SK-N-SH (cell line): ENCODE measurements at regions not wholly inside any gene's neighbourhood (a gene's known extent, or its start where the extent isn't known, plus 50 kb on each side); places are given as distances from the start of the nearest gene placed in this dataset.

Experiments
- CTCF ChIA-PET: fragments of 300-600, 350-600 bp; formaldehyde crosslinking; extraction: SDS; loops from one replicate; lab custom pipeline; 2021; lab: Yijun Ruan, JAX
- POLR2A ChIA-PET: fragments of 350-600 bp; sonication (Branson Sonifier 250); formaldehyde crosslinking; extraction: SDS; loops from one replicate; lab custom pipeline; 2020; ENCODE audit warnings: antibody characterized with exemption, inconsistent platforms; lab: Yijun Ruan, JAX
- DNase-seq: peaks from one replicate; pipeline ENCODE4 v3.0.0; 2012
- H2AFZ ChIP-seq: fragments of 200-600 bp; sonication (generic); 2 replicates; pipeline ENCODE4 v1.8.1; 2016; ENCODE audit warnings: antibody characterized with exemption, mild to moderate bottlenecking, low read depth
- H3F3A ChIP-seq: fragments of 200-600 bp; sonication (generic); replicated peaks from 2 replicates; pipeline ENCODE3; 2016; ENCODE audit warnings: antibody characterized with exemption, mild to moderate bottlenecking; ENCODE audit not compliant: insufficient read depth
- H3K27ac ChIP-seq, 2 experiments: fragments of 200-500 bp in 1 of 2; fragments of 200-600 bp in 1 of 2; sonication (Bioruptor generic) in 1 of 2; sonication (generic), shearing (Covaris generic) in 1 of 2; 2 replicates each; pipeline versions ENCODE4 v1.5.1 to v1.6.1; 2014 to 2016; ENCODE audit warnings: low read depth in 2 of 2, inconsistent platforms in 1 of 2, low read length in 1 of 2, mild to moderate bottlenecking in 1 of 2, mixed read lengths in 1 of 2
- H3K27me3 ChIP-seq: fragments of 200-600 bp; sonication (generic), shearing (Covaris generic); 2 replicates; pipeline ENCODE4 v1.6.1; 2016; ENCODE audit warnings: mixed run types; ENCODE audit not compliant: insufficient read depth
- H3K36me3 ChIP-seq, 2 experiments: fragments of 200-500 bp in 1 of 2; fragments of 200-600 bp in 1 of 2; sonication (Bioruptor generic) in 1 of 2; sonication (generic) in 1 of 2; replicated peaks in 1 of 2; 2 replicates each; pipeline versions ENCODE3 to v1.5.1; 2014 to 2016; ENCODE audit warnings: low read length in 1 of 2, mild to moderate bottlenecking in 1 of 2; ENCODE audit not compliant: insufficient read depth in 2 of 2, control insufficient read depth in 1 of 2
- H3K4me1 ChIP-seq, 2 experiments: fragments of 200-500 bp in 1 of 2; fragments of 200-600 bp in 1 of 2; sonication (Bioruptor generic) in 1 of 2; sonication (generic), shearing (Covaris generic) in 1 of 2; 2 replicates each; pipeline versions ENCODE4 v1.5.1 to v1.6.1; 2014 to 2016; ENCODE audit warnings: low read depth in 1 of 2, low read length in 1 of 2, mixed run types in 1 of 2; ENCODE audit not compliant: insufficient read depth in 2 of 2, control insufficient read depth in 1 of 2
- H3K4me2 ChIP-seq: fragments of 200-600 bp; sonication (generic), shearing (Covaris generic); 2 replicates; pipeline ENCODE4 v1.6.1; 2017; ENCODE audit warnings: mixed run types
- H3K4me3 ChIP-seq, 2 experiments: fragments of 200-500 bp in 1 of 2; fragments of 200-600 bp in 1 of 2; sonication (Bioruptor generic) in 1 of 2; sonication (generic), shearing (Covaris generic) in 1 of 2; 2 replicates each; pipeline versions ENCODE4 v1.5.1 to v1.8.1; 2014 to 2016; ENCODE audit warnings: low read depth in 2 of 2, inconsistent platforms in 1 of 2, low read length in 1 of 2, mild to moderate bottlenecking in 1 of 2, mixed read lengths in 1 of 2, moderate library complexity in 1 of 2
- H3K79me2 ChIP-seq: fragments of 200-600 bp; sonication (generic); 2 replicates; pipeline ENCODE4 v1.8.1; 2017; ENCODE audit warnings: mild to moderate bottlenecking; ENCODE audit not compliant: insufficient read depth
- H3K9ac ChIP-seq: fragments of 200-600 bp; sonication (generic); 2 replicates; pipeline ENCODE4 v1.6.1; 2017; ENCODE audit warnings: mixed run types
- H3K9me2 ChIP-seq: fragments of 200-600 bp; sonication (generic); 2 replicates; pipeline ENCODE4 v1.6.1; 2017; ENCODE audit warnings: mixed run types
- H3K9me3 ChIP-seq: fragments of 200-600 bp; sonication (generic); 2 replicates; pipeline ENCODE4 v1.6.1; 2017; ENCODE audit warnings: mixed run types, mild to moderate bottlenecking, moderate library complexity
- H4K20me1 ChIP-seq: fragments of 200-600 bp; sonication (generic); 2 replicates; pipeline ENCODE4 v1.6.1; 2017; ENCODE audit warnings: mild to moderate bottlenecking, mixed run types; ENCODE audit not compliant: insufficient read depth
- ELF1 ChIP-seq: IDR thresholded peaks from 2 replicates; pipeline ENCODE4 v1.4.0; 2012
- EZH2phosphoT487 ChIP-seq: fragments of 200-600 bp; sonication (generic); IDR thresholded peaks from 2 replicates; pipeline ENCODE4 v1.6.1; 2017; ENCODE audit warnings: low read depth, mixed run types, mild to moderate bottlenecking, antibody characterized with exemption, moderate library complexity, borderline replicate concordance
- FOSL2 ChIP-seq: IDR thresholded peaks from 2 replicates; pipeline ENCODE4 v1.4.0; 2012; ENCODE audit warnings: low read depth, mild to moderate bottlenecking, moderate library complexity, borderline replicate concordance
- FOXJ3 ChIP-seq: sonication (generic); formaldehyde crosslinking; IDR thresholded peaks from 2 replicates; pipeline ENCODE4 v1.5.1; 2020; ENCODE audit warnings: mild to moderate bottlenecking, missing genetic modification reagents
- GATA2 ChIP-seq: sonication (generic); formaldehyde crosslinking; IDR thresholded peaks from 2 replicates; pipeline ENCODE4 v1.5.0; 2020; ENCODE audit warnings: mild to moderate bottlenecking, missing genetic modification reagents
- NFIC ChIP-seq: IDR thresholded peaks from 2 replicates; pipeline ENCODE4 v1.4.0; 2012; ENCODE audit warnings: borderline replicate concordance
- NRF1 ChIP-seq: IDR thresholded peaks from 2 replicates; pipeline ENCODE4 v1.6.1; 2012; ENCODE audit warnings: low read depth, mild to moderate bottlenecking, low read length
- POLR2AphosphoS5 ChIP-seq: IDR thresholded peaks from 2 replicates; pipeline ENCODE4 v1.6.1; 2012; ENCODE audit warnings: low read depth, low read length
- RCOR1 ChIP-seq: fragments of 150-350 bp; IDR thresholded peaks from 2 replicates; pipeline ENCODE4 v1.6.1; 2017; ENCODE audit warnings: antibody characterized with exemption, low read length
- RXRA ChIP-seq: IDR thresholded peaks from 2 replicates; pipeline ENCODE4 v1.4.0; 2012; ENCODE audit warnings: low read depth, mild to moderate bottlenecking, borderline replicate concordance
- TAF1 ChIP-seq: IDR thresholded peaks from 2 replicates; pipeline ENCODE4 v1.6.1; 2012; ENCODE audit warnings: low read depth, mild to moderate bottlenecking, low read length, moderate library complexity, borderline replicate concordance
- YY1 ChIP-seq: IDR thresholded peaks from 2 replicates; pipeline ENCODE4 v1.4.0; 2012; ENCODE audit warnings: low read depth, mild to moderate bottlenecking
- WGBS: methylation state at CpG from one replicate; pipeline ENCODE4 v1.1.6; 2017; ENCODE audit warnings: low lambda C conversion rate; 5-methylcytosine and 5-hydroxymethylcytosine counted together
- TF ChIP-seq, protein P1 (sequence below): IDR thresholded peaks from 2 replicates; pipeline ENCODE4 v1.4.0; 2012; ENCODE audit warnings: low read depth, borderline replicate concordance
- TF ChIP-seq, protein P2 (sequence below): fragments of 150-350 bp; IDR thresholded peaks from 2 replicates; pipeline ENCODE4 v1.6.1; 2017; ENCODE audit warnings: antibody characterized with exemption, low read length, low read depth, borderline replicate concordance
- TF ChIP-seq, protein P3 (sequence below): IDR thresholded peaks from 2 replicates; pipeline ENCODE4 v1.6.1; 2012; ENCODE audit warnings: mild to moderate bottlenecking, low read depth, low read length, moderate library complexity
- TF ChIP-seq, protein P4 (sequence below): IDR thresholded peaks from 2 replicates; pipeline ENCODE4 v1.4.0; 2012; ENCODE audit warnings: low read depth, borderline replicate concordance

DNA sequence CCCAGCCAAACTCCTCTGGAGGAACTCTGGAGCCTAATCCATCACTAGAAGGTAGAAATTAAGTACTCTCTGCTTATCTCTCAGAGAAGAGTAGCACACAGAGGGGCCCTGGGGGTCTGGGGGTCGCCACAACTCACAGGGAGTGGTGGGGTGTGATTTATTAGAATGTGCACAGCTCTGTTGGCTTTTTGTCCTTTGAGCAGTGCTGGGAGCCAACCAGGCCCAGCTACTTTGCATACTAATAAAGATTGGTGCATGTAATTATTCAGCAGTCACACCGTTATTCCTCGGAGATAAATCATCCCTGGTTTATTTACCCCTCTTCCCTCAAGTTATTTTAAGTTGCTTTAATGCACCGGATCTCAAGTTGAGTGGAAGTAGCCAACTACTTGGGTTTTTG, 606.7 kb upstream of the EEF2KMT start:
- Histone ChIP-seq H3K36me3 (no peaks in the 10 kb centered on the region), H3K4me2 (no peak overlapping the region), H4K20me1 (no peaks in the 10 kb centered on the region), H3K9me2 (no peaks in the 10 kb centered on the region), H3K9me3 (no peaks in the 10 kb centered on the region), H3K27ac (no peak overlapping the region), H3K79me2 (no peaks in the 10 kb centered on the region), H3K9ac (no peak overlapping the region), H3K4me3 (no peak overlapping the region), H3K4me1 (no peaks in the 10 kb centered on the region), H3K27me3 (no peaks in the 10 kb centered on the region), H3F3A (no peaks in the 10 kb centered on the region), H2AFZ (no peak overlapping the region)
- no peak for DNase-seq
- TF ChIP-seq, protein P1, sequence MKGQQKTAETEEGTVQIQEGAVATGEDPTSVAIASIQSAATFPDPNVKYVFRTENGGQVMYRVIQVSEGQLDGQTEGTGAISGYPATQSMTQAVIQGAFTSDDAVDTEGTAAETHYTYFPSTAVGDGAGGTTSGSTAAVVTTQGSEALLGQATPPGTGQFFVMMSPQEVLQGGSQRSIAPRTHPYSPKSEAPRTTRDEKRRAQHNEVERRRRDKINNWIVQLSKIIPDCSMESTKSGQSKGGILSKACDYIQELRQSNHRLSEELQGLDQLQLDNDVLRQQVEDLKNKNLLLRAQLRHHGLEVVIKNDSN, result no peak
- TF ChIP-seq GATA2 (CRISPR knock-in tag) (no peak), NRF1 (no peak), FOSL2 (no peak), ELF1 (no peak), TAF1 (no peak), NFIC (no peak), EZH2phosphoT487 (no peak), POLR2AphosphoS5 (no peak), RCOR1 (no peak), FOXJ3 (no peak), RXRA (no peak), YY1 (no peak)
- TF ChIP-seq, protein P2, sequence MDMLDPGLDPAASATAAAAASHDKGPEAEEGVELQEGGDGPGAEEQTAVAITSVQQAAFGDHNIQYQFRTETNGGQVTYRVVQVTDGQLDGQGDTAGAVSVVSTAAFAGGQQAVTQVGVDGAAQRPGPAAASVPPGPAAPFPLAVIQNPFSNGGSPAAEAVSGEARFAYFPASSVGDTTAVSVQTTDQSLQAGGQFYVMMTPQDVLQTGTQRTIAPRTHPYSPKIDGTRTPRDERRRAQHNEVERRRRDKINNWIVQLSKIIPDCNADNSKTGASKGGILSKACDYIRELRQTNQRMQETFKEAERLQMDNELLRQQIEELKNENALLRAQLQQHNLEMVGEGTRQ, result no peak
- TF ChIP-seq, protein P3, sequence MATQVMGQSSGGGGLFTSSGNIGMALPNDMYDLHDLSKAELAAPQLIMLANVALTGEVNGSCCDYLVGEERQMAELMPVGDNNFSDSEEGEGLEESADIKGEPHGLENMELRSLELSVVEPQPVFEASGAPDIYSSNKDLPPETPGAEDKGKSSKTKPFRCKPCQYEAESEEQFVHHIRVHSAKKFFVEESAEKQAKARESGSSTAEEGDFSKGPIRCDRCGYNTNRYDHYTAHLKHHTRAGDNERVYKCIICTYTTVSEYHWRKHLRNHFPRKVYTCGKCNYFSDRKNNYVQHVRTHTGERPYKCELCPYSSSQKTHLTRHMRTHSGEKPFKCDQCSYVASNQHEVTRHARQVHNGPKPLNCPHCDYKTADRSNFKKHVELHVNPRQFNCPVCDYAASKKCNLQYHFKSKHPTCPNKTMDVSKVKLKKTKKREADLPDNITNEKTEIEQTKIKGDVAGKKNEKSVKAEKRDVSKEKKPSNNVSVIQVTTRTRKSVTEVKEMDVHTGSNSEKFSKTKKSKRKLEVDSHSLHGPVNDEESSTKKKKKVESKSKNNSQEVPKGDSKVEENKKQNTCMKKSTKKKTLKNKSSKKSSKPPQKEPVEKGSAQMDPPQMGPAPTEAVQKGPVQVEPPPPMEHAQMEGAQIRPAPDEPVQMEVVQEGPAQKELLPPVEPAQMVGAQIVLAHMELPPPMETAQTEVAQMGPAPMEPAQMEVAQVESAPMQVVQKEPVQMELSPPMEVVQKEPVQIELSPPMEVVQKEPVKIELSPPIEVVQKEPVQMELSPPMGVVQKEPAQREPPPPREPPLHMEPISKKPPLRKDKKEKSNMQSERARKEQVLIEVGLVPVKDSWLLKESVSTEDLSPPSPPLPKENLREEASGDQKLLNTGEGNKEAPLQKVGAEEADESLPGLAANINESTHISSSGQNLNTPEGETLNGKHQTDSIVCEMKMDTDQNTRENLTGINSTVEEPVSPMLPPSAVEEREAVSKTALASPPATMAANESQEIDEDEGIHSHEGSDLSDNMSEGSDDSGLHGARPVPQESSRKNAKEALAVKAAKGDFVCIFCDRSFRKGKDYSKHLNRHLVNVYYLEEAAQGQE, result no peak
- TF ChIP-seq, protein P4, sequence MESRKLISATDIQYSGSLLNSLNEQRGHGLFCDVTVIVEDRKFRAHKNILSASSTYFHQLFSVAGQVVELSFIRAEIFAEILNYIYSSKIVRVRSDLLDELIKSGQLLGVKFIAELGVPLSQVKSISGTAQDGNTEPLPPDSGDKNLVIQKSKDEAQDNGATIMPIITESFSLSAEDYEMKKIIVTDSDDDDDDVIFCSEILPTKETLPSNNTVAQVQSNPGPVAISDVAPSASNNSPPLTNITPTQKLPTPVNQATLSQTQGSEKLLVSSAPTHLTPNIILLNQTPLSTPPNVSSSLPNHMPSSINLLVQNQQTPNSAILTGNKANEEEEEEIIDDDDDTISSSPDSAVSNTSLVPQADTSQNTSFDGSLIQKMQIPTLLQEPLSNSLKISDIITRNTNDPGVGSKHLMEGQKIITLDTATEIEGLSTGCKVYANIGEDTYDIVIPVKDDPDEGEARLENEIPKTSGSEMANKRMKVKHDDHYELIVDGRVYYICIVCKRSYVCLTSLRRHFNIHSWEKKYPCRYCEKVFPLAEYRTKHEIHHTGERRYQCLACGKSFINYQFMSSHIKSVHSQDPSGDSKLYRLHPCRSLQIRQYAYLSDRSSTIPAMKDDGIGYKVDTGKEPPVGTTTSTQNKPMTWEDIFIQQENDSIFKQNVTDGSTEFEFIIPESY, result no peak
- 13% methylated on average over 4 of the region's 4 CpGs for WGBS
- ChIA-PET CTCF (no interaction called here), POLR2A (no interaction called here)
